SK-N-SH (cell line): ENCODE measurements at regions not wholly inside any gene's neighbourhood (a gene's known extent, or its start where the extent isn't known, plus 50 kb on each side); places are given as distances from the start of the nearest gene placed in this dataset.

Source experiments
- CTCF ChIA-PET: fragments of 300-600, 350-600 bp; formaldehyde crosslinking; extraction: SDS; loops from one replicate; lab custom pipeline; 2021; lab: Yijun Ruan, JAX
- POLR2A ChIA-PET: fragments of 350-600 bp; sonication (Branson Sonifier 250); formaldehyde crosslinking; extraction: SDS; loops from one replicate; lab custom pipeline; 2020; ENCODE audit warnings: antibody characterized with exemption, inconsistent platforms; lab: Yijun Ruan, JAX
- DNase-seq: peaks from one replicate; pipeline ENCODE4 v3.0.0; 2012
- H2AFZ ChIP-seq: fragments of 200-600 bp; sonication (generic); 2 replicates; pipeline ENCODE4 v1.8.1; 2016; ENCODE audit warnings: antibody characterized with exemption, mild to moderate bottlenecking, low read depth
- H3F3A ChIP-seq: fragments of 200-600 bp; sonication (generic); replicated peaks from 2 replicates; pipeline ENCODE3; 2016; ENCODE audit warnings: antibody characterized with exemption, mild to moderate bottlenecking; ENCODE audit not compliant: insufficient read depth
- H3K27ac ChIP-seq, 2 experiments: fragments of 200-500 bp in 1 of 2; fragments of 200-600 bp in 1 of 2; sonication (Bioruptor generic) in 1 of 2; sonication (generic), shearing (Covaris generic) in 1 of 2; 2 replicates each; pipeline versions ENCODE4 v1.5.1 to v1.6.1; 2014 to 2016; ENCODE audit warnings: low read depth in 2 of 2, inconsistent platforms in 1 of 2, low read length in 1 of 2, mild to moderate bottlenecking in 1 of 2, mixed read lengths in 1 of 2
- H3K27me3 ChIP-seq: fragments of 200-600 bp; sonication (generic), shearing (Covaris generic); 2 replicates; pipeline ENCODE4 v1.6.1; 2016; ENCODE audit warnings: mixed run types; ENCODE audit not compliant: insufficient read depth
- H3K36me3 ChIP-seq, 2 experiments: fragments of 200-500 bp in 1 of 2; fragments of 200-600 bp in 1 of 2; sonication (Bioruptor generic) in 1 of 2; sonication (generic) in 1 of 2; replicated peaks in 1 of 2; 2 replicates each; pipeline versions ENCODE3 to v1.5.1; 2014 to 2016; ENCODE audit warnings: low read length in 1 of 2, mild to moderate bottlenecking in 1 of 2; ENCODE audit not compliant: insufficient read depth in 2 of 2, control insufficient read depth in 1 of 2
- H3K4me1 ChIP-seq, 2 experiments: fragments of 200-500 bp in 1 of 2; fragments of 200-600 bp in 1 of 2; sonication (Bioruptor generic) in 1 of 2; sonication (generic), shearing (Covaris generic) in 1 of 2; 2 replicates each; pipeline versions ENCODE4 v1.5.1 to v1.6.1; 2014 to 2016; ENCODE audit warnings: low read depth in 1 of 2, low read length in 1 of 2, mixed run types in 1 of 2; ENCODE audit not compliant: insufficient read depth in 2 of 2, control insufficient read depth in 1 of 2
- H3K4me2 ChIP-seq: fragments of 200-600 bp; sonication (generic), shearing (Covaris generic); 2 replicates; pipeline ENCODE4 v1.6.1; 2017; ENCODE audit warnings: mixed run types
- H3K4me3 ChIP-seq, 2 experiments: fragments of 200-500 bp in 1 of 2; fragments of 200-600 bp in 1 of 2; sonication (Bioruptor generic) in 1 of 2; sonication (generic), shearing (Covaris generic) in 1 of 2; 2 replicates each; pipeline versions ENCODE4 v1.5.1 to v1.8.1; 2014 to 2016; ENCODE audit warnings: low read depth in 2 of 2, inconsistent platforms in 1 of 2, low read length in 1 of 2, mild to moderate bottlenecking in 1 of 2, mixed read lengths in 1 of 2, moderate library complexity in 1 of 2
- H3K79me2 ChIP-seq: fragments of 200-600 bp; sonication (generic); 2 replicates; pipeline ENCODE4 v1.8.1; 2017; ENCODE audit warnings: mild to moderate bottlenecking; ENCODE audit not compliant: insufficient read depth
- H3K9ac ChIP-seq: fragments of 200-600 bp; sonication (generic); 2 replicates; pipeline ENCODE4 v1.6.1; 2017; ENCODE audit warnings: mixed run types
- H3K9me2 ChIP-seq: fragments of 200-600 bp; sonication (generic); 2 replicates; pipeline ENCODE4 v1.6.1; 2017; ENCODE audit warnings: mixed run types
- H3K9me3 ChIP-seq: fragments of 200-600 bp; sonication (generic); 2 replicates; pipeline ENCODE4 v1.6.1; 2017; ENCODE audit warnings: mixed run types, mild to moderate bottlenecking, moderate library complexity
- H4K20me1 ChIP-seq: fragments of 200-600 bp; sonication (generic); 2 replicates; pipeline ENCODE4 v1.6.1; 2017; ENCODE audit warnings: mild to moderate bottlenecking, mixed run types; ENCODE audit not compliant: insufficient read depth
- FOXM1 ChIP-seq: IDR thresholded peaks from 2 replicates; pipeline ENCODE4 v1.4.0; 2012; ENCODE audit warnings: low read depth, mild to moderate bottlenecking
- MEF2A ChIP-seq: IDR thresholded peaks from 2 replicates; pipeline ENCODE4 v1.4.0; 2012; ENCODE audit warnings: low read depth, borderline replicate concordance
- RAD21 ChIP-seq: IDR thresholded peaks from 2 replicates; pipeline ENCODE4 v1.6.1; 2012; ENCODE audit warnings: mild to moderate bottlenecking, low read length
- SMC3 ChIP-seq: IDR thresholded peaks from 2 replicates; pipeline ENCODE4 v1.6.1; 2012; ENCODE audit warnings: low read depth, low read length, improper control_type of control experiment
- YY1 ChIP-seq: IDR thresholded peaks from 2 replicates; pipeline ENCODE4 v1.4.0; 2012; ENCODE audit warnings: low read depth, mild to moderate bottlenecking
- WGBS: methylation state at CpG from one replicate; pipeline ENCODE4 v1.1.6; 2017; ENCODE audit warnings: low lambda C conversion rate; 5-methylcytosine and 5-hydroxymethylcytosine counted together
- TF ChIP-seq, protein P1 (sequence below): fragments of 150-350 bp; IDR thresholded peaks from 2 replicates; pipeline ENCODE4 v1.6.1; 2016; ENCODE audit warnings: mild to moderate bottlenecking, low read depth, low read length
- TF ChIP-seq, protein P2 (sequence below): fragments of 200-600 bp; sonication (generic); IDR thresholded peaks from 2 replicates; pipeline ENCODE4 v1.6.1; 2017; ENCODE audit warnings: antibody characterized with exemption, mild to moderate bottlenecking, moderate library complexity

DNA sequence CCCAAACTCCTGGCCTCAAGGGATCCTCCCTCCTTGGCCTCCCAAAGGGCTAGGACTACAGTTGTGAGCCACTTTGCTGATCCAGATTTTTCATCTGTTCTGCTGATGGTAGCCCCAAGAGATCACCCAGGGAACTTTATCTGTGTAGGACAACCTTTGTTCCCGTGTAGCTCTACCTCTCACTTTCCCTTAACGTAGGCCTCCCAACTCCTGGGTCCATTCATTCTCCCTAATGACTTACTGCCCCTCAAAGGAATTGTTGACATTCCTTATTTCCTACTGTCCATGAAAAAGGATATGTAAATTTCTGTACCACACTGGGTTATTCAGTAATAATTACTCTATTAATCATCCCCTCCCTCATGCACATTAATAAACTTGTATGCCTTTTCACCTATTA, 51.0 kb upstream of the PHF24 start:
- POLR2A ChIA-PET = interaction anchor here (0.6 kb wide), 1 partner anchor 60 kb away, joined by 3 read pairs; no protein-coding TSS in a partner anchor
- no peak overlapping the region for H3K27ac ChIP-seq
- TF ChIP-seq MEF2A = no peak
- TF ChIP-seq, protein P1, sequence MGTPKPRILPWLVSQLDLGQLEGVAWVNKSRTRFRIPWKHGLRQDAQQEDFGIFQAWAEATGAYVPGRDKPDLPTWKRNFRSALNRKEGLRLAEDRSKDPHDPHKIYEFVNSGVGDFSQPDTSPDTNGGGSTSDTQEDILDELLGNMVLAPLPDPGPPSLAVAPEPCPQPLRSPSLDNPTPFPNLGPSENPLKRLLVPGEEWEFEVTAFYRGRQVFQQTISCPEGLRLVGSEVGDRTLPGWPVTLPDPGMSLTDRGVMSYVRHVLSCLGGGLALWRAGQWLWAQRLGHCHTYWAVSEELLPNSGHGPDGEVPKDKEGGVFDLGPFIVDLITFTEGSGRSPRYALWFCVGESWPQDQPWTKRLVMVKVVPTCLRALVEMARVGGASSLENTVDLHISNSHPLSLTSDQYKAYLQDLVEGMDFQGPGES = no peak
- no peak for TF ChIP-seq FOXM1

DNA sequence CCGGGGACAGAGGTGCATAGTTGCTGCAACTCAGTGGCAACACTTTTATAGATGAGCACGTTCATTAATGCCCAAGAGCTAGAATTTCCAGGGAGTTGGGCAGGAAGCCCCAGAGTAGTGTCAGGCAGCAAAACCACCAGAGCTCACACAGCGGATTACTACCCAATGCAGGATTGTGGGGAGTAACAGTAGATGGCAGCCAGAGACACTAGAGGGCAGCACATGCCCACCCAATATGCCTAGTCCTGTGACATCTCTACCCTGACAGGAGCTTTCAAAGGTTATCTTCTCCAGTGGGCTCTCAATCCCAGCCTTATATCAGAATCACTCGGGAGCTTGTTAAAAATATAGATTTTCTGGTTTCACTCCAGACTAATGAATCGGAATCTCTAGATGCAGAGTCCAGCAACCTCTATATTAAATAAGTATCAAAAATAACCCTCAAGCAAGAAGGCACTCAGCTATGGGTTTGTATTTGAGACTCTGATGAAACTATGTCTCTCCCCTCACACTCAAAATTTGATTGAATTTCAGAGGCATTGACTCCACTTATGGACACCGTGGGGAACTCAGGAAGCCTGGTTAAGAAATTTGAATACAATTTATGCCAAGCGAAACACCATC, 58.4 kb upstream of the PHF24 start:
- Histone ChIP-seq H3K27me3 (peaks cover 47% of the 10 kb centered on the region), H3K9me2 (no peaks in the 10 kb centered on the region), H3K79me2 (no peaks in the 10 kb centered on the region), H3K36me3 (no peaks in the 10 kb centered on the region), H3K27ac (no peak overlapping the region), H2AFZ (no peak overlapping the region)
- CTCF ChIA-PET = interaction anchor here (0.6 to 9.3 kb wide), 85 partner anchors 10 to 654 kb away, joined by 3 to 174 read pairs (median 5); partner anchors contain the start of genes ATOSB, CCL21, DNAJB5 and FANCG
- DNase-seq = peak; percentile 78
- TF ChIP-seq RAD21 = peak; percentile 96
- no peak for TF ChIP-seq YY1
- peak; percentile 84 for TF ChIP-seq SMC3
- TF ChIP-seq, protein P2, sequence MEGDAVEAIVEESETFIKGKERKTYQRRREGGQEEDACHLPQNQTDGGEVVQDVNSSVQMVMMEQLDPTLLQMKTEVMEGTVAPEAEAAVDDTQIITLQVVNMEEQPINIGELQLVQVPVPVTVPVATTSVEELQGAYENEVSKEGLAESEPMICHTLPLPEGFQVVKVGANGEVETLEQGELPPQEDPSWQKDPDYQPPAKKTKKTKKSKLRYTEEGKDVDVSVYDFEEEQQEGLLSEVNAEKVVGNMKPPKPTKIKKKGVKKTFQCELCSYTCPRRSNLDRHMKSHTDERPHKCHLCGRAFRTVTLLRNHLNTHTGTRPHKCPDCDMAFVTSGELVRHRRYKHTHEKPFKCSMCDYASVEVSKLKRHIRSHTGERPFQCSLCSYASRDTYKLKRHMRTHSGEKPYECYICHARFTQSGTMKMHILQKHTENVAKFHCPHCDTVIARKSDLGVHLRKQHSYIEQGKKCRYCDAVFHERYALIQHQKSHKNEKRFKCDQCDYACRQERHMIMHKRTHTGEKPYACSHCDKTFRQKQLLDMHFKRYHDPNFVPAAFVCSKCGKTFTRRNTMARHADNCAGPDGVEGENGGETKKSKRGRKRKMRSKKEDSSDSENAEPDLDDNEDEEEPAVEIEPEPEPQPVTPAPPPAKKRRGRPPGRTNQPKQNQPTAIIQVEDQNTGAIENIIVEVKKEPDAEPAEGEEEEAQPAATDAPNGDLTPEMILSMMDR = peak; percentile 87
- TF ChIP-seq, all 33 proteins: peak for 3
- Histone ChIP-seq H3K9me3 (no peaks in the 10 kb centered on the region), H3K4me2 (no peak overlapping the region), H3K4me1 (no peaks in the 10 kb centered on the region), H3K9ac (no peak overlapping the region), H3F3A (no peaks in the 10 kb centered on the region), H3K4me3 (no peak overlapping the region; a peak in 1 of 4 replicates), H4K20me1 (no peaks in the 10 kb centered on the region)
- POLR2A ChIA-PET = interaction anchor here (0.7 to 2.2 kb wide), 7 partner anchors 82 to 173 kb away, joined by 3 to 19 read pairs (median 5); partner anchors contain the start of genes DNAJB5 and VCP
- WGBS = 24% methylated on average over 7 of the region's 7 CpGs

More for the DNA sequence above, 51.0 kb upstream of the PHF24 start:
- Histone ChIP-seq H3K9me2 (no peaks in the 10 kb centered on the region), H3K9me3 (no peaks in the 10 kb centered on the region), H3K4me2 (no peak overlapping the region), H3K79me2 (no peaks in the 10 kb centered on the region), H3K4me1 (no peaks in the 10 kb centered on the region), H3K27me3 (peaks cover 25% of the 10 kb centered on the region), H3K36me3 (no peaks in the 10 kb centered on the region), H3F3A (no peaks in the 10 kb centered on the region), H3K9ac (no peak overlapping the region), H4K20me1 (no peaks in the 10 kb centered on the region), H2AFZ (no peak overlapping the region), H3K4me3 (no peak overlapping the region)
- DNase-seq = no peak
- CTCF ChIA-PET = interaction anchor here (1.3 kb wide), 1 partner anchor 87 kb away, joined by 5 read pairs; no protein-coding TSS in a partner anchor
- WGBS = 15% methylated on average over 2 of the region's 2 CpGs
